IMR-90 (cell line): ENCODE measurements at regions not wholly inside any gene's neighbourhood (a gene's known extent, or its start where the extent isn't known, plus 50 kb on each side); places are given as distances from the start of the nearest gene placed in this dataset.

ENCODE experiments used
- ATAC-seq: fragments of 200-7000 bp; cut with Tn5 transposase; 2 replicates; pipeline ENCODE4 v1.9.1; 2020; ENCODE audit warnings: low read depth, mild to moderate bottlenecking, moderate library complexity
- BruUV-seq: library from RNA; stranded (reverse); fragments of 400-500 nt; replicated peaks from 2 replicates; lab custom pipeline; 2021; lab: Mats Ljungman, UMichigan
- CTCF ChIA-PET: fragments of 300-600 bp; formaldehyde crosslinking; extraction: SDS; loops from one replicate; lab custom pipeline; 2021; ENCODE audit warnings: antibody characterized with exemption; lab: Yijun Ruan, JAX
- POLR2A ChIA-PET: fragments of 300-600 bp; sonication (Branson Sonifier 250); formaldehyde crosslinking; loops from one replicate; lab custom pipeline; 2022; ENCODE audit warnings: antibody characterized with exemption; ENCODE audit not compliant: unreplicated experiment; lab: Charles Lee
- DNase-seq: peaks from one replicate; pipeline ENCODE4 v3.0.0; 2013
- H2AFZ ChIP-seq: replicated peaks from 2 replicates; pipeline ENCODE3; 2013; ENCODE audit warnings: low read length, mild to moderate bottlenecking; ENCODE audit not compliant: poor library complexity
- H2AK5ac ChIP-seq: 2 replicates; pipeline ENCODE4 v1.6.1; 2013; ENCODE audit warnings: low read depth, low read length, inconsistent platforms
- H2AK9ac ChIP-seq: replicated peaks from 2 replicates; pipeline ENCODE3; 2013; ENCODE audit warnings: mild to moderate bottlenecking, low read depth, low read length, moderate library complexity; ENCODE audit not compliant: poor library complexity
- H2BK120ac ChIP-seq: 2 replicates; pipeline ENCODE4 v1.6.1; 2013; ENCODE audit warnings: low read depth, low read length, inconsistent platforms
- H2BK15ac ChIP-seq: 3 replicates; pipeline ENCODE4 v1.6.1; 2013; ENCODE audit warnings: low read depth, low read length, inconsistent platforms
- H2BK20ac ChIP-seq: 2 replicates; pipeline ENCODE4 v1.6.1; 2013; ENCODE audit warnings: low read depth, mild to moderate bottlenecking, inconsistent platforms, low read length, moderate library complexity
- H2BK5ac ChIP-seq: 2 replicates; pipeline ENCODE4 v1.6.1; 2013; ENCODE audit warnings: mild to moderate bottlenecking, low read depth, low read length, inconsistent platforms; ENCODE audit not compliant: poor library complexity, severe bottlenecking
- H3K14ac ChIP-seq: replicated peaks from 2 replicates; pipeline ENCODE4 v1.6.1; 2013; ENCODE audit warnings: low read depth, low read length, inconsistent platforms
- H3K18ac ChIP-seq: 2 replicates; pipeline ENCODE4 v1.6.1; 2013; ENCODE audit warnings: low read depth, low read length, control low read depth
- H3K23ac ChIP-seq: 2 replicates; pipeline ENCODE4 v1.6.1; 2013; ENCODE audit warnings: low read depth, low read length, inconsistent platforms
- H3K27ac ChIP-seq: 2 replicates; pipeline ENCODE4 v1.5.1; 2013; ENCODE audit warnings: mild to moderate bottlenecking, control low read depth, low read length; ENCODE audit not compliant: insufficient read depth
- H3K27me3 ChIP-seq: 2 replicates; pipeline ENCODE4 v1.6.1; 2013; ENCODE audit warnings: low read length; ENCODE audit not compliant: control insufficient read depth, insufficient read depth
- H3K36me3 ChIP-seq: 2 replicates; pipeline ENCODE4 v1.6.1; 2013; ENCODE audit warnings: low read length, mixed read lengths; ENCODE audit not compliant: control insufficient read depth, insufficient read depth
- H3K4ac ChIP-seq: 2 replicates; pipeline ENCODE4 v1.6.1; 2013; ENCODE audit warnings: low read depth, low read length, inconsistent platforms
- H3K4me1 ChIP-seq: 2 replicates; pipeline ENCODE4 v1.6.1; 2013; ENCODE audit warnings: low read length, mixed read lengths; ENCODE audit not compliant: control insufficient read depth, insufficient read depth
- H3K4me2 ChIP-seq: 2 replicates; pipeline ENCODE4 v1.6.1; 2013; ENCODE audit warnings: low read depth, mild to moderate bottlenecking, control low read depth, low read length, moderate library complexity
- H3K4me3 ChIP-seq: 2 replicates; pipeline ENCODE4 v1.5.1; 2013; ENCODE audit warnings: low read depth, mild to moderate bottlenecking, control low read depth, low read length, moderate library complexity; ENCODE audit not compliant: insufficient read depth
- H3K56ac ChIP-seq: 2 replicates; pipeline ENCODE4 v1.6.1; 2013; ENCODE audit warnings: low read length, inconsistent platforms; ENCODE audit not compliant: insufficient read depth; ENCODE audit errors: extremely low read depth
- H3K79me1 ChIP-seq, 2 experiments: 2 replicates each; pipeline ENCODE4 v1.6.1; 2013; ENCODE audit warnings: low read length in 2 of 2, inconsistent platforms in 1 of 2, low read depth in 1 of 2
- H3K9ac ChIP-seq: 2 replicates; pipeline ENCODE4 v1.6.1; 2013; ENCODE audit warnings: low read depth, low read length, control low read depth
- H3K9me1 ChIP-seq: 2 replicates; pipeline ENCODE4 v1.6.1; 2013; ENCODE audit warnings: low read length, inconsistent platforms; ENCODE audit not compliant: insufficient read depth
- H3K9me3 ChIP-seq: 2 replicates; pipeline ENCODE4 v1.6.1; 2013; ENCODE audit warnings: low read length; ENCODE audit not compliant: control insufficient read depth, insufficient read depth
- H4K20me1 ChIP-seq: 2 replicates; pipeline ENCODE4 v1.6.1; 2013; ENCODE audit warnings: low read length, inconsistent platforms; ENCODE audit not compliant: insufficient read depth
- H4K5ac ChIP-seq: 2 replicates; pipeline ENCODE4 v1.6.1; 2013; ENCODE audit warnings: mild to moderate bottlenecking, low read depth, low read length, control low read depth
- H4K8ac ChIP-seq, 2 experiments: 2 replicates each; pipeline ENCODE4 v1.6.1; 2013; ENCODE audit warnings: low read depth in 2 of 2, low read length in 2 of 2, control low read depth in 1 of 2, inconsistent platforms in 1 of 2
- H4K91ac ChIP-seq: 2 replicates; pipeline ENCODE4 v1.6.1; 2013; ENCODE audit warnings: low read depth, low read length, inconsistent platforms; ENCODE audit not compliant: insufficient read depth
- CEBPB ChIP-seq: IDR thresholded peaks from 2 replicates; pipeline ENCODE4 v1.6.1; 2012; ENCODE audit warnings: low read depth, low read length, improper control_type of control experiment
- FOS ChIP-seq: fragments of 150-350 bp; IDR thresholded peaks from 2 replicates; pipeline ENCODE4 v1.6.1; 2016; ENCODE audit warnings: low read depth, low read length
- MAFK ChIP-seq: IDR thresholded peaks from 2 replicates; pipeline ENCODE4 v1.6.1; 2012; ENCODE audit warnings: low read depth, low read length, improper control_type of control experiment
- NFE2L2 ChIP-seq: fragments of 150-350 bp; IDR thresholded peaks from 2 replicates; pipeline ENCODE4 v1.6.1; 2016; ENCODE audit warnings: low read depth, mild to moderate bottlenecking, low read length
- USF2 ChIP-seq: fragments of 150-350 bp; IDR thresholded peaks from 2 replicates; pipeline ENCODE4 v1.6.1; 2017; ENCODE audit warnings: mild to moderate bottlenecking, antibody characterized with exemption, low read length, low read depth
- WGBS, 2 experiments: methylation state at CpG; one replicate each; pipeline versions ENCODE4 v1.1.5 to v1.1.7; 2013; ENCODE audit warnings: missing lambda C conversion rate in 2 of 2; ENCODE audit not compliant: insufficient read length in 1 of 2; ENCODE audit errors: extremely low coverage in 2 of 2; 5-methylcytosine and 5-hydroxymethylcytosine counted together
- dilution Hi-C: fragments of 300-500 bp; cut with HindIII; formaldehyde crosslinking; loops from one replicate; pipeline ENCODE4 v1.14.3; 2018; ENCODE audit warnings: low sequenced_read_pairs; ENCODE audit not compliant: unreplicated experiment
- in situ Hi-C: fragments of 300-500 bp; cut with MboI; formaldehyde crosslinking; loops from 3 replicates; pipeline ENCODE4 v1.14.3; 2019; ENCODE audit warnings: low sequenced_read_pairs, inconsistent platforms, mixed read lengths
- intact Hi-C: fragments of 100-400 bp; cut with micrococcal nuclease; formaldehyde crosslinking; loops from 2 replicates; pipeline ENCODE4 v1.10.0; 2022
- TF ChIP-seq, protein P1 (sequence below): conservative IDR thresholded peaks from 2 replicates; pipeline ENCODE4 v1.5.1; 2012; ENCODE audit warnings: mild to moderate bottlenecking, low read depth, low read length, improper control_type of control experiment
- TF ChIP-seq, protein P2 (sequence below): fragments of 150-350 bp; IDR thresholded peaks from 2 replicates; pipeline ENCODE4 v1.6.1; 2016; ENCODE audit warnings: low read depth, mild to moderate bottlenecking, low read length, moderate library complexity, borderline replicate concordance

GRCh38 chr15:62278534-62278933, 113.4 kb upstream of the C2CD4B start:
- Histone ChIP-seq H2AK5ac (no peak overlapping the region), H3K56ac (no peak overlapping the region), H2BK20ac (no peak overlapping the region), H3K4ac (no peak overlapping the region), H3K27me3 (peaks cover 9% of the 10 kb centered on the region; the same call in 1 of the 2 replicates), H3K23ac (no peak overlapping the region), H3K4me1 (no peaks in the 10 kb centered on the region), H2BK120ac (no peak overlapping the region), H3K4me3 (no peak overlapping the region), H3K4me2 (no peak overlapping the region), H3K18ac (no peak overlapping the region), H3K9ac (no peak overlapping the region), H3K14ac (no peak overlapping the region), H2AFZ (no peak overlapping the region), H2AK9ac (no peak overlapping the region), H4K91ac (no peak overlapping the region), H2BK5ac (no peak overlapping the region), H3K9me1 (no peaks in the 10 kb centered on the region), H3K36me3 (no peaks in the 10 kb centered on the region), H2BK15ac (no peak overlapping the region), H4K8ac (no peak overlapping the region), H4K20me1 (no peaks in the 10 kb centered on the region), H4K5ac (no peak overlapping the region), H3K79me1 (no peaks in the 10 kb centered on the region), H3K9me3 (no peaks in the 10 kb centered on the region), H3K27ac (no peak overlapping the region)
- DNase-seq (no peak), ATAC-seq (no peak)
- dilution Hi-C loops = no loop called here
- WGBS, 2 experiments = 85% methylated on average over 2 of the region's 4 CpGs; no CpG with 5 or more reads in 1 of the 2 experiments
- BruUV-seq = no TSS peak
- intact Hi-C loops = no loop called here
- in situ Hi-C loops = no loop called here
- TF ChIP-seq CEBPB (no peak), MAFK (no peak), FOS (no peak), NFE2L2 (no peak), USF2 (no peak)
- TF ChIP-seq, protein P1, sequence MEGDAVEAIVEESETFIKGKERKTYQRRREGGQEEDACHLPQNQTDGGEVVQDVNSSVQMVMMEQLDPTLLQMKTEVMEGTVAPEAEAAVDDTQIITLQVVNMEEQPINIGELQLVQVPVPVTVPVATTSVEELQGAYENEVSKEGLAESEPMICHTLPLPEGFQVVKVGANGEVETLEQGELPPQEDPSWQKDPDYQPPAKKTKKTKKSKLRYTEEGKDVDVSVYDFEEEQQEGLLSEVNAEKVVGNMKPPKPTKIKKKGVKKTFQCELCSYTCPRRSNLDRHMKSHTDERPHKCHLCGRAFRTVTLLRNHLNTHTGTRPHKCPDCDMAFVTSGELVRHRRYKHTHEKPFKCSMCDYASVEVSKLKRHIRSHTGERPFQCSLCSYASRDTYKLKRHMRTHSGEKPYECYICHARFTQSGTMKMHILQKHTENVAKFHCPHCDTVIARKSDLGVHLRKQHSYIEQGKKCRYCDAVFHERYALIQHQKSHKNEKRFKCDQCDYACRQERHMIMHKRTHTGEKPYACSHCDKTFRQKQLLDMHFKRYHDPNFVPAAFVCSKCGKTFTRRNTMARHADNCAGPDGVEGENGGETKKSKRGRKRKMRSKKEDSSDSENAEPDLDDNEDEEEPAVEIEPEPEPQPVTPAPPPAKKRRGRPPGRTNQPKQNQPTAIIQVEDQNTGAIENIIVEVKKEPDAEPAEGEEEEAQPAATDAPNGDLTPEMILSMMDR = no peak
- TF ChIP-seq, protein P2, sequence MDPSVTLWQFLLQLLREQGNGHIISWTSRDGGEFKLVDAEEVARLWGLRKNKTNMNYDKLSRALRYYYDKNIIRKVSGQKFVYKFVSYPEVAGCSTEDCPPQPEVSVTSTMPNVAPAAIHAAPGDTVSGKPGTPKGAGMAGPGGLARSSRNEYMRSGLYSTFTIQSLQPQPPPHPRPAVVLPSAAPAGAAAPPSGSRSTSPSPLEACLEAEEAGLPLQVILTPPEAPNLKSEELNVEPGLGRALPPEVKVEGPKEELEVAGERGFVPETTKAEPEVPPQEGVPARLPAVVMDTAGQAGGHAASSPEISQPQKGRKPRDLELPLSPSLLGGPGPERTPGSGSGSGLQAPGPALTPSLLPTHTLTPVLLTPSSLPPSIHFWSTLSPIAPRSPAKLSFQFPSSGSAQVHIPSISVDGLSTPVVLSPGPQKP = no peak
- POLR2A ChIA-PET = no interaction called here
- CTCF ChIA-PET = no interaction called here
